Kidney epithelial cell (primary cell): ENCODE measurements at regions not wholly inside any gene's neighbourhood (a gene's known extent, or its start where the extent isn't known, plus 50 kb on each side); places are given as distances from the start of the nearest gene placed in this dataset.
"Not testable (repeated sequence)": the region's sequence is repeated elsewhere in the genome, so short reads cannot be mapped to it uniquely, and the experiment has no call there.

ENCODE experiments used
- DNase-seq: peaks from one replicate; pipeline ENCODE4 v3.0.0-alpha.2; 2010; ENCODE audit warnings: low read depth
- H3K27me3 ChIP-seq: 2 replicates; pipeline ENCODE4 v1.6.0; 2011; ENCODE audit warnings: low read length; ENCODE audit not compliant: control insufficient read depth, insufficient read depth
- H3K36me3 ChIP-seq: 2 replicates; pipeline ENCODE4 v1.5.1; 2011; ENCODE audit warnings: low read length; ENCODE audit not compliant: control insufficient read depth, insufficient read depth
- H3K4me3 ChIP-seq: 2 replicates; pipeline ENCODE4 v1.5.1; 2011; ENCODE audit warnings: low read depth, mild to moderate bottlenecking, control low read depth, low read length
- CTCF ChIP-seq: IDR thresholded peaks from 2 replicates; pipeline ENCODE4 v1.5.1; 2011; ENCODE audit warnings: mild to moderate bottlenecking, moderate library complexity, low read length, control low read depth, inconsistent platforms; ENCODE audit not compliant: insufficient read depth, poor library complexity, severe bottlenecking

GRCh38 chr3:139182598-139182997, 137.9 kb upstream of the PRR23C start:
- Histone ChIP-seq H3K36me3 (no peaks in the 10 kb centered on the region), H3K27me3 (no peaks in the 10 kb centered on the region), H3K4me3 (no peak overlapping the region)
- DNase-seq: no peak
- no peak for TF ChIP-seq CTCF

- no peaks in the 10 kb centered on the region for H3K36me3 ChIP-seq
- no peak for TF ChIP-seq CTCF
- no peak for DNase-seq
- no peaks in the 10 kb centered on the region for H3K27me3 ChIP-seq
- H3K4me3 ChIP-seq: no peak overlapping the region
Observed at GRCh38 chr3:139185527-139185926, 140.8 kb upstream of the PRR23C start.

- no peaks in the 10 kb centered on the region for H3K36me3 ChIP-seq
- no peak overlapping the region for H3K4me3 ChIP-seq
- TF ChIP-seq CTCF: no peak
- no peaks in the 10 kb centered on the region for H3K27me3 ChIP-seq
- no peak for DNase-seq
Observed at GRCh38 chr3:139187154-139187553, 142.5 kb upstream of the PRR23C start.

- DNase-seq: no peak
- H3K4me3 ChIP-seq: no peak overlapping the region
- TF ChIP-seq CTCF: no peak
- no peaks in the 10 kb centered on the region for H3K36me3 ChIP-seq
- H3K27me3 ChIP-seq: no peaks in the 10 kb centered on the region
Observed at GRCh38 chr3:139187648-139188047, 143.0 kb upstream of the PRR23C start.

- Histone ChIP-seq H3K27me3 (no peaks in the 10 kb centered on the region), H3K4me3 (no peak overlapping the region), H3K36me3 (no peaks in the 10 kb centered on the region)
- no peak for TF ChIP-seq CTCF
- DNase-seq: no peak
Observed at GRCh38 chr3:139189943-139190342, 145.3 kb upstream of the PRR23C start.

- not testable (repeated sequence) for H3K4me3 ChIP-seq, H3K36me3 ChIP-seq, H3K27me3 ChIP-seq, DNase-seq
Observed at GRCh38 chr3:139194421-139194820, 149.4 kb upstream of the MRPS22 start.

GRCh38 chr3:139196146-139196545, 147.7 kb upstream of the MRPS22 start:
- H3K4me3 ChIP-seq, H3K27me3 ChIP-seq, DNase-seq, H3K36me3 ChIP-seq: not testable (repeated sequence)
